Large intestine (tissue), 3 donors: ENCODE measurements at regions not wholly inside any gene's neighbourhood (a gene's known extent, or its start where the extent isn't known, plus 50 kb on each side); places are given as distances from the start of the nearest gene placed in this dataset.
"Not testable (repeated sequence)": the region's sequence is repeated elsewhere in the genome, so short reads cannot be mapped to it uniquely, and the experiment has no call there.

Experiments used
- DNase-seq, 2 donors: peaks; one replicate each; pipeline versions ENCODE4 v3.0.0 to v3.0.0-alpha.2; 2013
- H3K27ac ChIP-seq: one replicate; pipeline ENCODE4 v1.5.1; 2013; ENCODE audit warnings: low read length
- H3K27me3 ChIP-seq: 2 replicates; pipeline ENCODE4 v1.6.1; 2013; ENCODE audit warnings: low read length; ENCODE audit not compliant: control insufficient read depth, insufficient read depth
- H3K36me3 ChIP-seq: 2 replicates; pipeline ENCODE4 v1.6.1; 2013; ENCODE audit warnings: low read length; ENCODE audit not compliant: control insufficient read depth, insufficient read depth
- H3K4me1 ChIP-seq: one replicate; pipeline ENCODE4 v1.6.1; 2013; ENCODE audit warnings: low read length; ENCODE audit not compliant: control insufficient read depth, insufficient read depth
- H3K4me3 ChIP-seq: one replicate; pipeline ENCODE4 v1.5.1; 2013; ENCODE audit warnings: low read length
- H3K9me3 ChIP-seq: one replicate; pipeline ENCODE4 v1.6.1; 2013; ENCODE audit warnings: mild to moderate bottlenecking, low read depth, low read length, moderate library complexity; ENCODE audit not compliant: control insufficient read depth
- WGBS: methylation state at CpG from one replicate; pipeline ENCODE4 v1.1.5; 2013; ENCODE audit warnings: low lambda C conversion rate; ENCODE audit not compliant: insufficient coverage; 5-methylcytosine and 5-hydroxymethylcytosine counted together

DNA sequence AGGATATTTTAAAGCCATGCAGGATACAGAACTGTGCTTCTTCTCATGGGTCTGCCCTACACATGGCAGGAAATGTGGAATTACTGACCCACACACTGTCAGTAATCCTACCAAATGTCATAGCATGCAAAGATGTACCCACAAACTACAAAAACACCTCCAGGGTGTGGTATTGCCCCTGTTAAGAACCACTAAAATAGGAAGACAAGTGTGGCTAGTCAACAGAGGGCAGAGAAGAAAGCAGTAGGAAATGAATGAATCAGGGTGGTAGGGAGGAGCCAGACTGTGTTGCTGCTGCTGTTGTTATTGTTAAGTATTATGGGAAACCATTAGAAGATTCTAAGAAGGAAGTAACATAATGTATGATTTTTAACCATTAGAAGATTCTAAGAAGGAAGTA lies 556.7 kb upstream of the ACVR2A start:
- no peak for DNase-seq
- Histone ChIP-seq H3K4me1 (no peaks in the 10 kb centered on the region), H3K36me3 (no peaks in the 10 kb centered on the region), H3K27me3 (no peaks in the 10 kb centered on the region), H3K4me3 (no peak overlapping the region), H3K27ac (no peak overlapping the region), H3K9me3 (no peaks in the 10 kb centered on the region)

DNA sequence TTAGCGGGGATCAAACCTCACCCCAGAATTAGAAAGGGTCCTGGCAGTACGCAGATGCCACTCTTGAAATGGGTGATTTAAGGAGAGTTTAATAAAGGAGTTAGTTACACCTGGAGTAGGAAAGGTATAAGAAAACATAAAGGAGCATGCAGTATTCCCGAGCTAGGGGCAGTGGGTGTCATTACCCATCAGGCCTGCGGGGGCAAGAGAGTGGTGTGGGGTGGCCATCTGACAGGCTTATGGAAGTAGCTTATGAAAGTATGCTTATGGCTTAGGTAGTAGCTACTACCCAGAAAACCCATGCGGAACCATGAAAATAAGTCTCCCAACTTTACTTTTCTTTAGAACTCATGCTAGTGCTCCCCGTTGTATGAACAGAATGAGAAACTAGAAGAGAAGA lies 568.9 kb upstream of the ACVR2A start:
- Histone ChIP-seq H3K27ac (no peak overlapping the region), H3K27me3 (no peaks in the 10 kb centered on the region), H3K4me1 (no peaks in the 10 kb centered on the region), H3K9me3 (no peaks in the 10 kb centered on the region), H3K36me3 (no peaks in the 10 kb centered on the region), H3K4me3 (no peak overlapping the region)
- 100% methylated on average over 3 of the region's 6 CpGs for WGBS
- DNase-seq: no peak

DNA sequence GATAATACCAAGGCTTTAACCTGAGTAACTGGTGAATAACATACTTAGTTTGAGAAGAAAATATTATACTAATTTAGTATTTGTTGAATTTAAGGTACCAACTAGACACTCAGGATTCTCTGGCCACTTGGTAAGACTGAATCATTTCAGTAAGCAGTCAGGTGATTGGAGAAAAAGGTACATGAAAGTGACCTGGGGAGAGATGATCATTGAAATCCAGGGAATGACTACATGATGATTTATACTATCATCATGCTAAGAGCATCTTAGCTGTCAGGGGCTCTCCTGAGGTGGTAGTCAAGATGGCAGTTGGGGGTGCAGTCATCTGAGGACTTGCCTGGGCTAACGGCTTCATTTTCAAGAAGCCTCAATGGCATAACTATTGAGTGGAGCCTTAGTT lies 571.2 kb upstream of the ACVR2A start:
- Histone ChIP-seq H3K27me3 (no peaks in the 10 kb centered on the region), H3K27ac (no peak overlapping the region), H3K9me3 (no peaks in the 10 kb centered on the region), H3K36me3 (no peaks in the 10 kb centered on the region), H3K4me1 (no peaks in the 10 kb centered on the region), H3K4me3 (no peak overlapping the region)
- DNase-seq: no peak
- no CpG with 5 or more reads among the region's 1 CpG for WGBS

DNA sequence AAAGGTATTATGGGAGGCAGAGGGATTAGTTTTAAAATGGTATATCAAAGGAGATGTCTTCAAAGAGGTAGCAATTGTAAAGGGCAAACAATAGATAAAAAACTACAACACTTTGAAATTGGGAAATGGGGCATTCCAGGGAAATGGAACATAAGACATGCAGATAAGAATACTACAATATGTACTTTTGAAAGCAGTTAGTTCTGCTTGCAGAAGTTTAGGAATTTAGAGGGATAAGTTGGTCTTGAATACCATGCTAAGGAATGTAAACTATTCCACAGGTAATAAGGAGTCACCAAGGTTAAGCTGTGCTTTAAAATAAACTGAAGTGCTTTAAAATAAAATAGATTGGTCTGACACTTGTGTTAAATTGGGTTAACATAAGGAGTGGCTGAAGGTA lies 571.7 kb upstream of the ACVR2A start:
- H3K4me1 ChIP-seq: no peaks in the 10 kb centered on the region
- H3K36me3 ChIP-seq: no peaks in the 10 kb centered on the region
- DNase-seq: no peak
- H3K4me3 ChIP-seq: no peak overlapping the region
- no peaks in the 10 kb centered on the region for H3K27me3 ChIP-seq
- no peaks in the 10 kb centered on the region for H3K9me3 ChIP-seq
- no peak overlapping the region for H3K27ac ChIP-seq

DNA sequence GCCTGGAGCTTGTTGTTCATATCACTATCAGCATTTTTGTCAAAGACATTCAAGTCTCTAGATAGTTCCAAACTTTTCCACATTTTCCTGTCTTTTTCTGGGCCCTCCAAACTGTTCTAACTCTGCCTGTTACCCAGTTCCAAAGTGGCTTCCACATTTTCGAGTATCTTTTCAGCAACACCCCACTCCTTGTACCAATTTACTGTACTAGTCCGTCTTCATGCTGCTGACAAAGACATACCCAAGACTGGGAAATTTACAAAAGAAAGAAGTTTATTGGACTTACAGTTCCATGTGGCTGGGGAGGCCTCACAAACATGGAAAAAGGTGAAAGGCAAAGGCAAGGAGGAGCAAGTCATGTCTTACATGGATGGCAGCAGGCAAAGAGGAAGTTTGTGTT lies 575.2 kb upstream of the ACVR2A start:
- 86% methylated on average over 1 of the region's 2 CpGs for WGBS
- H3K4me3 ChIP-seq, H3K27me3 ChIP-seq, H3K36me3 ChIP-seq, H3K4me1 ChIP-seq, H3K27ac ChIP-seq, DNase-seq, H3K9me3 ChIP-seq: not testable (repeated sequence)

DNA sequence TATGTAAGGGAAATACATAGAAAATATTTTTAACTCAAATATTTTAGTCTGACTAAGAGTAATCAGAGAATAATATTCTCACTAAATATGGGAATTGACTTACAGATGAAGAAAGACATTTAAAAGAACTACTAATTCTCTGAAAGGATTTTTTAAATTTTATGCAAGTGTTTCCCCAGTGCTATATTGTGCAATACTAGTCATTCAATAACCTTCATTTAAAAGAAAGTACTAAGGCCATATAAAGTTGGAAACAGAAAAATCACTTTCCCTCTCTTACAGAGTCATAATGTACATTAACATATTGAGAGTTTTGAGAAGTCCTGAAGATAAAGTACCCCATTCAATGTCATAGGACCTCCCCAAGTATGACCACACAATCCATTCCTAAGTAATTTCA lies 584.6 kb upstream of the ACVR2A start:
- H3K4me1 ChIP-seq: no peaks in the 10 kb centered on the region
- no peaks in the 10 kb centered on the region for H3K9me3 ChIP-seq
- H3K27ac ChIP-seq: no peak overlapping the region
- no peaks in the 10 kb centered on the region for H3K27me3 ChIP-seq
- no peaks in the 10 kb centered on the region for H3K36me3 ChIP-seq
- DNase-seq: no peak
- H3K4me3 ChIP-seq: no peak overlapping the region

DNA sequence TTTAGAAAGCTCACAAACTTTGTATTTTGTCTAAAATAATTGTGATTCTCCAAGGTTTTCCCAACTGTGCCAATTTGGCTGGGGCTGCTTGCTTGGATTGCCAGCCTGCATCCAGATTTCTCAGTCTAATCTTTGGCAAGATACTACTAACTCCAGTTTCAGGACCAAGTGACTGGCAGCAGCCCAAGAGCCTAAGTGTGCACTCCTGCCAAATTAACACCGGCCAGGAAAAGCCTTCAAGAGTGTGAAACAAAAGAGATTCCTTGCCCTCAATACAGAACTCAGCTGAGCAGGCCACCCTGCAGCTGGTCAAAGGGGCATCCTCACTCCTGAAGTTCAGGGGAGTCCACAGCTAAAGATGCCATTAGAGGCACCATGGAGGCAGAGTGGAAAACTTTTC lies 589.0 kb upstream of the ACVR2A start:
- Histone ChIP-seq H3K27ac (no peak overlapping the region), H3K4me1 (no peaks in the 10 kb centered on the region), H3K4me3 (no peak overlapping the region), H3K9me3 (no peaks in the 10 kb centered on the region), H3K27me3 (no peaks in the 10 kb centered on the region), H3K36me3 (no peaks in the 10 kb centered on the region)
- no peak for DNase-seq
- WGBS: no CpG with 5 or more reads among the region's 1 CpG

DNA sequence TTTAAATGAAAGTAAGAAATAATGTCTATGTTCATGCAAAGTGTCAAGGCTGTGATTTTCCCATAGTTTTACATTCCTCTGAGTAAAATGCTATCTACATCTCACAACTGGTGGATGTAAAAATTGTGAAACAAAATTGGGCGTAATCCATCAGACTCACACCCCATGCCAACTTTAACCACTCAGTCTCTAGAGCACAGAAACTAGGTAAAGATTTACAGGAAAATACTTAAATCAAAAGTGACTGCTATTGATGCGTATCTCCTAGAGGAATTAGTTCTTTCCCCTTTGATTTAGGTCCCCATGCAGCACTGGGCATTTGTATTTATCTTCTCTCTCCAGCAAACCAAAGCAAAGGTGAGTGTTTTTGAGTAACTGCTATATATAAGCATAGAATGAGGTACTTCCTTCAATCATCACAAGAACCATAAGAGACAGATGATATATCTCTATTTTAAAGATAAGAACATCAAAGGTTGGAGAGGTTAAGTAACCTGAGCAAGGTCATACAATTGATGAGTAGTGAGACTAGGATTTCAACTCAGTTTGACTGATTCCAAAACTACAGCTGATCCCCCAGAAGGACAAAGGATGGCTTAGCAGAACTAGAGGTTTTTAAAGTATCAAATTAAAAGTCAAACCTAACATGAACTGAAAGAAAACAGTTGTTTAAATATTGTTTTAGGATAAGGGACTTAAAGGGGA lies 594.0 kb upstream of the ACVR2A start:
- WGBS: no CpG with 5 or more reads among the region's 2 CpGs
- Histone ChIP-seq H3K36me3 (no peaks in the 10 kb centered on the region), H3K9me3 (no peaks in the 10 kb centered on the region), H3K27ac (no peak overlapping the region), H3K4me3 (no peak overlapping the region), H3K4me1 (no peaks in the 10 kb centered on the region), H3K27me3 (no peaks in the 10 kb centered on the region)
- DNase-seq: no peak

DNA sequence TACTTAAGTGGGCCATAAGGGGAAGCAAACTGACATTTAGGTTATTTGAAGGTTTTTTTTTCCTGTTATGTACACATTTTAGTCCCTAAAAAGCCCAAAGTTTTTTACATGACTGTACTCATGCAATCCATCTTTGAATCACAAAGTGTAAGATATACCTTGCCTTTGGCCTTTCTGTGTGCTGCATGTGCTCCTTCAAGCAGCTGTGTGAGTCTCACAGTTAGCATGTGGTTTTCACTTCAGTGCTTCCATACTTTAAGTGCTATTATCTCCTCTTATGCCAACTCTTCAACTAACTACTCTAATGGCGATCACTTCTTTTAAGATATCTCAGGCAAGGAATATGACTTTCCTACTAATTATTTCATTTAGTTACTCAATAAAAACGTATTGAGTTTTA lies 597.1 kb upstream of the ACVR2A start:
- no peaks in the 10 kb centered on the region for H3K36me3 ChIP-seq
- H3K4me3 ChIP-seq: no peak overlapping the region
- 92% methylated on average over 2 of the region's 2 CpGs for WGBS

DNA sequence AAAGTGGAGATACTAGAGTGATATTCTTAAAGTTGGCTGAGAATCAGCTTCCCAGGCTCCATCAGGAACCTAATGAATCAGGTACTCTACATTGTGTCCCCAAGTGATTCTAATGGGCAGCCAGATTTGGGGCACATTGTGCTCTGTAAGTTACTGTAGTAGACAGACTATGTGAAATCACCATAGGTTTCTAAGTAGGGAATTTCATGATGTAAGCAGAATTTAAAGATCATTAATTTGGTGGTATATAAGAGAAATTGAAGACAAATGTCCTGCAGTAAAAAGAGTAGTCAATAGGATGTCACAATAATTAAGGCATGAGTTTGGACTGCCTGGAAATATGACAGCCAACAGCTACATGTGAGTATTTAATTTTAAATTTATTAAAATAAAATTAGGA lies 602.4 kb upstream of the ACVR2A start:
- Histone ChIP-seq H3K4me1 (no peaks in the 10 kb centered on the region), H3K27ac (no peak overlapping the region), H3K36me3 (no peaks in the 10 kb centered on the region), H3K4me3 (no peak overlapping the region), H3K9me3 (no peaks in the 10 kb centered on the region), H3K27me3 (no peaks in the 10 kb centered on the region)
- DNase-seq: no peak

More for the DNA sequence above, 597.1 kb upstream of the ACVR2A start:
- Histone ChIP-seq H3K27me3 (no peaks in the 10 kb centered on the region), H3K27ac (no peak overlapping the region), H3K4me1 (no peaks in the 10 kb centered on the region), H3K9me3 (no peaks in the 10 kb centered on the region)
- DNase-seq: no peak

DNA sequence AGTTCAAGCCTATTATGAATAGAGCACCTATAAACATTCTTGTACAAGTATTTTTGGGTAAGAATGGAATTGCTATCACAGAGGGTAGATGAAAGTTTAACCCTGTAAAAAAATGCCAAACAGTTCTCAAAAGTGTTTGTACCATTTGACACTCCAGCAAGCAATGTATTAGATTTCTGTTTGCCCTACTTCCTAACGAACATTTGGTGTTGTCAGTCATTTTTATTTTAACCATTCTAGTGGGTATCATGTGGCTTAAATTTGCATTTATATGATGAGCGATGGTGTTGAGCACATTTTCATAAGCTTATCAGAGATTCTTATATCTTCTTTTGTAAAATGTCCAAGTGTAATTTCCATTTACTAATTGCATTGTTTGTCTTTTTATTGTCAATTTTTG lies 608.2 kb upstream of the ACVR2A start:
- Histone ChIP-seq H3K4me3 (no peak overlapping the region), H3K27me3 (no peaks in the 10 kb centered on the region), H3K9me3 (no peaks in the 10 kb centered on the region), H3K4me1 (no peaks in the 10 kb centered on the region), H3K27ac (no peak overlapping the region), H3K36me3 (no peaks in the 10 kb centered on the region)
- DNase-seq: no peak
- WGBS: 100% methylated on average over 2 of the region's 2 CpGs
